NT2/D1 (cell line): ENCODE measurements at regions not wholly inside any gene's neighbourhood (a gene's known extent, or its start where the extent isn't known, plus 50 kb on each side); places are given as distances from the start of the nearest gene placed in this dataset.

ENCODE experiments used
- DNase-seq: peaks from one replicate; pipeline ENCODE4 v3.0.0-alpha.2; 2011; ENCODE audit warnings: low read depth, low spot score
- H3K27me3 ChIP-seq: 2 replicates; pipeline ENCODE4 v1.6.0; 2011; ENCODE audit warnings: mild to moderate bottlenecking; ENCODE audit not compliant: insufficient read length, insufficient read depth
- H3K36me3 ChIP-seq: 2 replicates; pipeline ENCODE4 v1.6.1; 2011; ENCODE audit warnings: mild to moderate bottlenecking, low read length, mixed read lengths; ENCODE audit not compliant: insufficient read depth, insufficient read length
- H3K4me1 ChIP-seq: 2 replicates; pipeline ENCODE4 v1.5.1; 2011; ENCODE audit not compliant: insufficient read depth, insufficient read length
- H3K4me3 ChIP-seq: 2 replicates; pipeline ENCODE4 v1.5.1; 2011; ENCODE audit warnings: low read depth; ENCODE audit not compliant: insufficient read length
- H3K9ac ChIP-seq: 2 replicates; pipeline ENCODE4 v1.6.0; 2011; ENCODE audit warnings: low read depth; ENCODE audit not compliant: insufficient read length
- H3K9me3 ChIP-seq: 2 replicates; pipeline ENCODE4 v1.5.1; 2011; ENCODE audit warnings: mild to moderate bottlenecking, low read length; ENCODE audit not compliant: insufficient read depth
- SUZ12 ChIP-seq: IDR thresholded peaks from 2 replicates; pipeline ENCODE4 v1.6.1; 2011; ENCODE audit not compliant: insufficient read length, insufficient read depth; ENCODE audit errors: extremely low read depth
- YY1 ChIP-seq: IDR thresholded peaks from 2 replicates; pipeline ENCODE4 v1.6.1; 2011; ENCODE audit not compliant: insufficient read length, insufficient read depth
- ZNF274 ChIP-seq: IDR thresholded peaks from 2 replicates; pipeline ENCODE4 v1.6.1; 2011; ENCODE audit warnings: mild to moderate bottlenecking, low read depth, low read length

DNA sequence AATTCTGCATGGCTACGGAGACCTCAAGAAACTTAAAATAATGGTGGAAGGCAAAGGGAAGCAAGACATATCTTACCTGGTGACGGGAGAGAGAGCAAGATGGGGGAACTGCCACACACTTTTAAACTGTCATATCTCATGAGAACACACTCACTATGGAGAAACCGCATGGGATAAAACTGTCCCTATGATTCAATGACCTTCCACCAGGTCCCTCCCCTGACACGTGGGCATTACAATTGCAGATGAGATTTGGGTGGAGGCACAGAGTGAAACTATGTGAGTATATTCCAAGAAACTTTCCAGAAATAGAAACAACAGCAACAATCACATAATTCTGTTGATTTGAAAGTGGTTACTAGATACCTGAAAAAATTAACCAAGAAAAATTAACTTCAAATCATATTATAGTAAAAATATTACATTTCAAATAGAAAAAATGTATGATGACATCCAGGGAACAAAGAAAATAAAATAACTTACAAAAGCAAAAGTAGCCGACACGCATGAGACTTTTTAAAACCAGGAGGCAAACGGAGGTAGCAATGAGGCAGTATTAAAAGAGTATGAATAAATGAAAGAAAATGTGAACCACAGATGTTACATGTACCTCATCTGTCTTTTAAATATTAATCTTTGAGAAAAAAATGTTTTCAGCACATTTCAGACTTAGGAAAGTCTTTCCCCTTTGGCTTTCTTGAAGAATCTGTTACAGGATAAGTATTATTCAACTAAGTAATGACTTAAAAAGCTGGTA is 879.5 kb downstream of the TECRL start:
- Histone ChIP-seq H3K9ac (no peak overlapping the region), H3K4me3 (no peak overlapping the region), H3K36me3 (no peaks in the 10 kb centered on the region), H3K9me3 (no peaks in the 10 kb centered on the region), H3K27me3 (no peaks in the 10 kb centered on the region), H3K4me1 (no peaks in the 10 kb centered on the region)
- no peak for TF ChIP-seq ZNF274
- no peak for TF ChIP-seq SUZ12
- DNase-seq, result no peak

DNA sequence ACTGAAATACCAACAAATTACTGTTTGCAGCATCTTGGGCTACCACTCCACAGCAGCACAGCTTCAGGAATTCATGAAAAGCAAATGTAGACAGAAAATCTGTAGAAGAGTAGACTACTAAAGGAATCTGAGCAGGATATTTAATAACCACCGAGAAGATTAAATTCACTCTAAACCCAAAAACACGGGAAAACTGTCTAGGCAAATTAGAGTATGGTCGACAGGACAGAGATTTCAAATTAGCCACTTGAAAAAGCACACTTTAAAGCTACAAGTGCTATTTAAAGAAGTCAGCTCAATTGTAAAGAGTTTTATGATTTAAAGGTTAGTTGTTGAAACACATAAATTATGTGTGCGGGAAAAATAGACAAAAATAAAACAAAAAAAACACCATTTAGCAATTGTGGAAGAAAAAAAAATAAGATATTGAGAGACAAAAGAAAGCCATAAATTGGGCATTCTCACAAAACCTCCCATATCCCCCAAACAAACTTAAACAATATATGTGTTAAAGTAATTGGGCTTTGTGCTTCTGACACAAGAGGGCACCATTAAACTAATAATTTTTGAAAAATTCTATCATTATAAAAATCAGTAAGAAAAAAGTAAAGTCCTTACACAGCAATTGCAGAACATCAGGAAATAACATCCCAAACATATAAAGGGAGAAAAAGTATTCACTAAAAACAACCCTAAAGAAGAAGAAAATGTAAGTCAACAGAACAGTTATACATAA is 880.8 kb downstream of the TECRL start:
- Histone ChIP-seq H3K9ac (no peak overlapping the region), H3K4me3 (no peak overlapping the region), H3K27me3 (no peaks in the 10 kb centered on the region), H3K4me1 (no peaks in the 10 kb centered on the region), H3K9me3 (no peaks in the 10 kb centered on the region), H3K36me3 (no peaks in the 10 kb centered on the region)
- no peak for DNase-seq
- TF ChIP-seq SUZ12 (no peak), ZNF274 (no peak), YY1 (no peak)

DNA sequence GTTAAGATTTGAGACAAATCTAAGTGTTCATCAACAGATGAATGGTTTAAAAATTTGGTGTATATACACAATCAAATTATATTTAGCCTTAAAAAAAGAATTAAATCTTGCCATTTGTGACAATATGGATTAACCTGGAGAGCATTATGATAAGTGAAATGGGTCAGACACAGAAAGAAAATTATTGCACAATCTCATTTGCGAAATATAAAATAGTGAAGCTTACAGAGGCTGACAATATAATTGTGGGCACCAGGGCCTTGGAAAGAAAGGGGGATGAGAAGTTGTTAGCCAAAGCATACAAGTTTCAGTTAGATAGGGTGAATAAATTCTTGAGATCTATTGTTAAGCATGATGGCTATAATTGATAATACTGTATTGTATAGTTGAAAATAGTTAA is 883.0 kb downstream of the TECRL start:
- Histone ChIP-seq H3K9ac (no peak overlapping the region), H3K4me3 (no peak overlapping the region), H3K9me3 (peaks cover 9% of the 10 kb centered on the region), H3K36me3 (no peaks in the 10 kb centered on the region), H3K4me1 (no peaks in the 10 kb centered on the region), H3K27me3 (no peaks in the 10 kb centered on the region)
- DNase-seq, result no peak
- TF ChIP-seq ZNF274 (no peak), SUZ12 (no peak), YY1 (no peak)

DNA sequence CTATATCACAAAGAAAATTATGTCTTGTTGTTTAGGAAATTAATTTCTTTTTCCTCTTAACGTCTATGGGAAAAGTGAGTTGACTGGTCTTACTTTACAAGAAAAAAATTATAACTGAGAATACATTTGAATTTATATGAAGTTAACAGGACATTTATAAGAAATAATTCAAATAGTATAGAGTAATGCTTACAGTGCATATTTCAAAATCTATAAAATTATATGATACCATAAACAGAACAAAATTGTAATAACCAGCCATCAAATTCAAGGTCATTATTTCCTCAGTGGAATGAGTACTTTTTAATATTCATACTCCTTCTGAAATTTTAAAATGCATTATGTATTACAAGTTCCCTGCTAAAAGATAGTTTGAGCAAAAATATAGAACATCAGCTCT is 884.5 kb downstream of the TECRL start:
- peaks cover 19% of the 10 kb centered on the region for H3K9me3 ChIP-seq
- TF ChIP-seq YY1 (no peak), ZNF274 (no peak), SUZ12 (no peak)
- no peaks in the 10 kb centered on the region for H3K27me3 ChIP-seq
- H3K36me3 ChIP-seq, result no peaks in the 10 kb centered on the region
- DNase-seq, result no peak
- H3K4me1 ChIP-seq, result no peaks in the 10 kb centered on the region
- no peak overlapping the region for H3K4me3 ChIP-seq
- no peak overlapping the region for H3K9ac ChIP-seq

DNA sequence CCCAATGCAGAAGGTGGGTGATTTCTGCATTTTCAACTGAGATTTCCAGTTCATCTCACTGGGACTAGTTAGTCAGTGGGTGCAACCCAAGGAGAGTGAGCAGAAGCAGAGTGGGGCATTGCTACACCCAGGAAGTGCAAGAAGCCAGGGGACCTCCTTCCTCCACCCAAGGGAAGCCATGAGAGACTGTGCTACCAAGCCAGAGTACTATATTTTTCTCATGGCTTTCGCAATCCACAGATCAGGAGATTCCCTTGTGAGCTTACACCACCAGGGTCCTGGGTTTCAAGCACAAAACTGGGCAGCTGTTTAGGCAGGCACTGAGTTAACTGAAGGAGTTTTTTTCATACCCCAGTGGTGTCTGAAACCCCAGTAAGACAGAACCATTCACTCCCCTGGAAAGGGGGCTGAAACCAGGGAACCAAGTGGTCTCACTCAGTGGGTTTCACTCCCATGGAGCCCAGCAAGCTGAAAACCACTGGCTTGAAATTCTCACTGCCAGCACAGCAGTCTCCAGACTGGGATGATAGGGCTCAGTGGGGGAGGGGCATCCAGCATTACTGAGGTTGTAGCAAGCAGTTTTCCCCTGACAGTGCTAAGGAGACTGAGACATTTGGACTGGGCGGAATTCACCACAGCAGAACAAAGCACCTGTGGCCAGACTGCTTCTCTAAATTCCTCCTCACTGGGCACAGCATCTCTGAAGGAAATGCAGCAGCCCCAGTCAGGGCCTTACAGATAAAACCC is 903.4 kb downstream of the TECRL start:
- Histone ChIP-seq H3K36me3 (no peaks in the 10 kb centered on the region), H3K27me3 (no peaks in the 10 kb centered on the region), H3K9me3 (no peaks in the 10 kb centered on the region), H3K4me1 (no peaks in the 10 kb centered on the region), H3K4me3 (no peak overlapping the region), H3K9ac (no peak overlapping the region)
- no peak for TF ChIP-seq SUZ12
- no peak for TF ChIP-seq ZNF274
- TF ChIP-seq YY1, result no peak
- DNase-seq, result no peak

DNA sequence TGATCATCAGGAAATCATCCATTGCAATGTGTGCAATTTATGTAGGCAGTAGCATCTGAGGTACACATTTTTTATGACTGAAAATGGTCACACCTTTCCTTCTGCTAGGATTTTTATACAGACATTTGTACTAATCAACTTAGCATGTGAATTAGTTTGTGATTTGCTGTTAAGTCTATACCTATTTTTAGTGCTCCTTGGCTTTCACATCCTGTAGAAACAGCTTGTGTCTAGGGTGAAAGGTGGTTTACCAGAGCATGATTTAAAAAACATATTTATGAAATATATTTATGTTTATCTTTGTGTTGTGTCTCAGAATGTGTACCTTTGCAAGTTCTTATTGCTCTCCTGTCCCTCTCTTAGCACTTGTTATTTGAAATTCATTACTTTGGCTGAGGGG is 916.0 kb downstream of the TECRL start:
- no peak for DNase-seq
- H3K4me3 ChIP-seq, result no peak overlapping the region
- no peaks in the 10 kb centered on the region for H3K4me1 ChIP-seq
- H3K36me3 ChIP-seq, result no peaks in the 10 kb centered on the region
- H3K9ac ChIP-seq, result no peak overlapping the region
- H3K9me3 ChIP-seq, result no peaks in the 10 kb centered on the region
- TF ChIP-seq ZNF274, result no peak
- no peak for TF ChIP-seq SUZ12
- TF ChIP-seq YY1, result no peak
- no peaks in the 10 kb centered on the region for H3K27me3 ChIP-seq

DNA sequence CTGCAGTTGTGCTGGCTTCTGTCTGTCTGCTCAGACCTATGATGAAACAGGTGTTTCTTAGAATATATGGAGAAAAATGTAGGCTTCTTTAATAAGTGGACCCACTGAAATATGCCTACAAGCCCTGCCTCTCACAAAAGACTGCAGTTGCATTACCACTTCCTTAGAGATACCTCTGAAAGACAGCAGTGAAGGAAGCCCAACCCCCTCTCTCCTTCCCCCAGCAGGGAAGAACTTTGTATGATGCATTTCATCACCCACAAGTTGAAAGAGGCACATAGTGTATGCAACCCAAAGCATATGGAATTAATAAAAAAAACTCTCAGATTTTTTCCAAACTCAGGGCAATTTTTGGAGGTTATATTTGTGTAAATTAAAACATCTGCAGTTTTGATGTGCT is 916.7 kb downstream of the TECRL start:
- Histone ChIP-seq H3K9ac (no peak overlapping the region), H3K27me3 (no peaks in the 10 kb centered on the region), H3K9me3 (no peaks in the 10 kb centered on the region), H3K4me1 (no peaks in the 10 kb centered on the region), H3K4me3 (no peak overlapping the region), H3K36me3 (no peaks in the 10 kb centered on the region)
- DNase-seq, result no peak
- TF ChIP-seq SUZ12 (no peak), YY1 (no peak), ZNF274 (no peak)
